ENCODE measurements at regions not wholly inside any gene's neighbourhood (a gene's known extent, or its start where the extent isn't known, plus 50 kb on each side); places are given as distances from the start of the nearest gene placed in this dataset.

GRCh38 chr4:14234307-14234706 is 606.8 kb upstream of the BOD1L1 start:
- no peak for TF ChIP-seq GATA3 (IDR thresholded peaks at IDR 0.05; ENCODE audit: low read depth, low read length)
- no peak for TF ChIP-seq GATA2 (IDR thresholded peaks at IDR 0.05; ENCODE audit: low read depth, low read length)

- TF ChIP-seq GATA2 (IDR thresholded peaks at IDR 0.05; ENCODE audit: low read depth, low read length) (no peak), GATA3 (IDR thresholded peaks at IDR 0.05; ENCODE audit: low read depth, low read length) (no peak)
Measured at GRCh38 chr4:14236359-14236758, 608.8 kb upstream of the BOD1L1 start.

- TF ChIP-seq GATA2 (IDR thresholded peaks at IDR 0.05; ENCODE audit: low read depth, low read length) (no peak), GATA3 (IDR thresholded peaks at IDR 0.05; ENCODE audit: low read depth, low read length) (no peak)
Measured at GRCh38 chr4:14237911-14238310, 610.4 kb upstream of the BOD1L1 start.

- TF ChIP-seq GATA3 (IDR thresholded peaks at IDR 0.05; ENCODE audit: low read depth, low read length): no peak
- TF ChIP-seq GATA2 (IDR thresholded peaks at IDR 0.05; ENCODE audit: low read depth, low read length): no peak
Measured at GRCh38 chr4:14241574-14241973, 614.0 kb upstream of the BOD1L1 start.

- TF ChIP-seq GATA2 (IDR thresholded peaks at IDR 0.05; ENCODE audit: low read depth, low read length) (no peak), GATA3 (IDR thresholded peaks at IDR 0.05; ENCODE audit: low read depth, low read length) (no peak)
Measured at GRCh38 chr4:14247767-14248166, 620.2 kb upstream of the BOD1L1 start.

- no peak for TF ChIP-seq GATA3 (IDR thresholded peaks at IDR 0.05; ENCODE audit: low read depth, low read length)
- TF ChIP-seq GATA2 (IDR thresholded peaks at IDR 0.05; ENCODE audit: low read depth, low read length): no peak
Measured at GRCh38 chr4:14249226-14249625, 621.7 kb upstream of the BOD1L1 start.

GRCh38 chr4:14254252-14254651 is 626.7 kb upstream of the BOD1L1 start:
- TF ChIP-seq GATA2 (IDR thresholded peaks at IDR 0.05; ENCODE audit: low read depth, low read length) (no peak), GATA3 (IDR thresholded peaks at IDR 0.05; ENCODE audit: low read depth, low read length) (no peak)

GRCh38 chr4:14254926-14255325 is 627.4 kb upstream of the BOD1L1 start:
- TF ChIP-seq GATA3 (IDR thresholded peaks at IDR 0.05; ENCODE audit: low read depth, low read length) (no peak), GATA2 (IDR thresholded peaks at IDR 0.05; ENCODE audit: low read depth, low read length) (no peak)

- TF ChIP-seq GATA3 (IDR thresholded peaks at IDR 0.05; ENCODE audit: low read depth, low read length) (no peak), GATA2 (IDR thresholded peaks at IDR 0.05; ENCODE audit: low read depth, low read length) (no peak)
Measured at GRCh38 chr4:14257903-14258302, 630.4 kb upstream of the BOD1L1 start.

- TF ChIP-seq GATA3 (IDR thresholded peaks at IDR 0.05; ENCODE audit: low read depth, low read length) (no peak), GATA2 (IDR thresholded peaks at IDR 0.05; ENCODE audit: low read depth, low read length) (no peak)
Measured at GRCh38 chr4:14259936-14260335, 632.4 kb upstream of the BOD1L1 start.

- TF ChIP-seq GATA3 (IDR thresholded peaks at IDR 0.05; ENCODE audit: low read depth, low read length): no peak
- TF ChIP-seq GATA2 (IDR thresholded peaks at IDR 0.05; ENCODE audit: low read depth, low read length): no peak
Measured at GRCh38 chr4:14260591-14260990, 633.1 kb upstream of the BOD1L1 start.

- no peak for TF ChIP-seq GATA2 (IDR thresholded peaks at IDR 0.05; ENCODE audit: low read depth, low read length)
- no peak for TF ChIP-seq GATA3 (IDR thresholded peaks at IDR 0.05; ENCODE audit: low read depth, low read length)
Measured at GRCh38 chr4:14262221-14262620, 634.7 kb upstream of the BOD1L1 start.

GRCh38 chr4:14264437-14264836 is 636.9 kb upstream of the BOD1L1 start:
- no peak for TF ChIP-seq GATA2 (IDR thresholded peaks at IDR 0.05; ENCODE audit: low read depth, low read length)
- no peak for TF ChIP-seq GATA3 (IDR thresholded peaks at IDR 0.05; ENCODE audit: low read depth, low read length)

GRCh38 chr4:14265651-14266050 is 638.1 kb upstream of the BOD1L1 start:
- TF ChIP-seq GATA3 (IDR thresholded peaks at IDR 0.05; ENCODE audit: low read depth, low read length) (no peak), GATA2 (IDR thresholded peaks at IDR 0.05; ENCODE audit: low read depth, low read length) (no peak)

GRCh38 chr4:14267373-14268060 is 640.0 kb upstream of the BOD1L1 start:
- TF ChIP-seq GATA2 (IDR thresholded peaks at IDR 0.05; ENCODE audit: low read depth, low read length): no peak
- no peak for TF ChIP-seq GATA3 (IDR thresholded peaks at IDR 0.05; ENCODE audit: low read depth, low read length)

- TF ChIP-seq GATA3 (IDR thresholded peaks at IDR 0.05; ENCODE audit: low read depth, low read length) (no peak), GATA2 (IDR thresholded peaks at IDR 0.05; ENCODE audit: low read depth, low read length) (no peak)
Measured at GRCh38 chr4:14269824-14270223, 642.3 kb upstream of the BOD1L1 start.

All from SH-SY5Y (cell line).